Pons (tissue), 1 donor: ENCODE measurements at regions not wholly inside any gene's neighbourhood (a gene's known extent, or its start where the extent isn't known, plus 50 kb on each side); places are given as distances from the start of the nearest gene placed in this dataset.

Experiments used
- DNase-seq: peaks from one replicate; pipeline ENCODE4 v3.0.0-alpha.2; 2016; ENCODE audit warnings: low spot score

GRCh38 chr11:121794671-121795141, 321.3 kb downstream of the BLID start:
- DNase-seq = peak; percentile 48

GRCh38 chr11:121793916-121794315, 322.1 kb downstream of the BLID start:
- no peak for DNase-seq

- no peak for DNase-seq
Measured at GRCh38 chr11:121793291-121793690, 322.7 kb downstream of the BLID start.

- DNase-seq = no peak
Measured at GRCh38 chr11:121792185-121792584, 323.8 kb downstream of the BLID start.

- DNase-seq = no peak
Measured at GRCh38 chr11:121790430-121790829, 325.6 kb downstream of the BLID start.

GRCh38 chr11:121780971-121781370, 328.2 kb upstream of the SORL1-AS1 start:
- no peak for DNase-seq

GRCh38 chr11:121777056-121777455, 324.3 kb upstream of the SORL1-AS1 start:
- DNase-seq = no peak

GRCh38 chr11:121775276-121775675, 322.5 kb upstream of the SORL1-AS1 start:
- no peak for DNase-seq

GRCh38 chr11:121773076-121773475, 320.3 kb upstream of the SORL1-AS1 start:
- DNase-seq = no peak

GRCh38 chr11:121770939-121771595, 318.3 kb upstream of the SORL1-AS1 start:
- DNase-seq = no peak

GRCh38 chr11:121769191-121769590, 316.4 kb upstream of the SORL1-AS1 start:
- no peak for DNase-seq

GRCh38 chr11:121767433-121767832, 314.7 kb upstream of the SORL1-AS1 start:
- peak; percentile 82 for DNase-seq

GRCh38 chr11:121766991-121767390, 314.2 kb upstream of the SORL1-AS1 start:
- DNase-seq = no peak

- no peak for DNase-seq
Measured at GRCh38 chr11:121766166-121766565, 313.4 kb upstream of the SORL1-AS1 start.

GRCh38 chr11:121763526-121763925, 310.8 kb upstream of the SORL1-AS1 start:
- DNase-seq = peak; percentile 64

- peak; percentile 21 for DNase-seq
Measured at GRCh38 chr11:121762820-121763219, 310.1 kb upstream of the SORL1-AS1 start.

GRCh38 chr11:121761186-121761585, 308.4 kb upstream of the SORL1-AS1 start:
- no peak for DNase-seq

- peak; percentile 27 for DNase-seq
Measured at GRCh38 chr11:121757480-121758125, 304.8 kb upstream of the SORL1-AS1 start.

GRCh38 chr11:121755906-121756305, 303.1 kb upstream of the SORL1-AS1 start:
- DNase-seq = no peak

- DNase-seq = no peak
Measured at GRCh38 chr11:121755191-121755590, 302.4 kb upstream of the SORL1-AS1 start.

- no peak for DNase-seq
Measured at GRCh38 chr11:121754598-121754997, 301.8 kb upstream of the SORL1-AS1 start.

- no peak for DNase-seq
Measured at GRCh38 chr11:121749691-121750090, 296.9 kb upstream of the SORL1-AS1 start.

- DNase-seq = no peak
Measured at GRCh38 chr11:121748068-121748467, 295.3 kb upstream of the SORL1-AS1 start.

- no peak for DNase-seq
Measured at GRCh38 chr11:121743285-121743684, 290.5 kb upstream of the SORL1-AS1 start.
